EH (cell line): ENCODE measurements at regions not wholly inside any gene's neighbourhood (a gene's known extent, or its start where the extent isn't known, plus 50 kb on each side); places are given as distances from the start of the nearest gene placed in this dataset.

Experiments
- DNase-seq: peaks from one replicate; pipeline ENCODE4 v3.0.0-alpha.2; 2015; ENCODE audit warnings: low read depth

DNA sequence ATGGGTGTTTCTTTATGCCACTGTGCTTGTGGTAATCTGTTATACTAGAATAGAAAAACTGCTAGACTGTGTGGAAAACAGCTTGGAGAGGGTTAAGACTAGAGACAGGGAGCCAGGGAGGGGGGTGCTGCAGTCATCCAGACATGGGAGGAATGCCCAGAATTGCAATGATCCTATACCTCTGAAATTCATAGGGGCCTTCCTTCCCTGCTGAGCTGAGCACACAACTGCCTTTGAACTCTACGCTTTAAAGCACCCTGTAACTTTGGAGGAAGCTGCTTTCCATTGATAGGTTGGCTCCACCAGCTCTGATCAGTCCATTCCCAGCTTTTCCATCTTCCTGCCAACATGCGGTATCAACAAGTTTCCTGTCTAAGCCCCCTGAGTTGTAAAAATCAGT, 155.9 kb upstream of the RASGEF1B start:
- DNase-seq = no peak

- no peak for DNase-seq
Measured at GRCh38 chr4:81626851-81627250, 155.1 kb upstream of the RASGEF1B start.

DNA sequence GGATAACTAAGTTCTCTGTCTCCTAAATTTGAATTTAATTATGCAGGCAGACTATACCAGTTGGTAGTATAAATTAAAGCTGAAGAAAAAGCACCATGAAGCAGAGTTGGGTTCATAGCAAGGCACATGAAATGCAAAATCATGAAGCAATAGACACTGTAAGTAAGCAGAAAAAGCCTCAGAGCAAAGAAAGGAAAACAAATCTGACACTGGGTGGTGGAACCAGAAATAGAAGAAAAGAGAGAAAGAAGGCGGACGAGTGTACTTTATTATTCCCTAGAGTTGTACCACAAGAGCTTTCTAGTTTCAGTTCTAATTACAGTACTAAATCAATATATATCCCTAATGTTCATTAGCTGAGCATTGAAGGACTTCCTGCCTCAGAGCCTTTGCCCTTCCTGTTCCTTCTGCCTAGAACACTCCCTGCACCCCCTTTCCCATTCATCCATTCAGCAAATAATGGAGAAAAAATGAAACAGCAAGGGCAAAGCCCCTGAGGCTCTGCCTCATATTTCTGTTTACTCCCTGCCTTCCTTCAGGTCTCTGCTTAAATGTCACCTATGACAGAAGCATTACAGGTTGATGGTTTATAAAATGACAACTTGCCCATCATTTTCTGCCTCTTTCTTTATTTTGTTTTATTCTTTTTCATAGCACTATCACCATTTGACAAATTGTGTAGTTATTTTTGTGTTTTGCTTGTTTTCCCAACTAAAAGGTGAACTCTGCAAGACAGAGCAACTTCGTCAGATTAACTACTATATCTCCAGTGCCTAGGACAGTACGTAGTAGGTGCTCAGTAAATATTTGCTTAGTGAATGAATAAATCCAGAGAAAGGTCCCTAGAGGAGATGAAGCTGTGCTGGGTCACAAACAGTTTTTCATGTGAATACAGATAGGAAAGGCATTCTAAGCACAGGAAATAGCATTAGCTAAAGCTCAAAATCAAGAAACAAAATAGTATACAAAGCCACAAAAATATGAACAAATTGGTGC, 154.0 kb upstream of the RASGEF1B start:
- DNase-seq = no peak

DNA sequence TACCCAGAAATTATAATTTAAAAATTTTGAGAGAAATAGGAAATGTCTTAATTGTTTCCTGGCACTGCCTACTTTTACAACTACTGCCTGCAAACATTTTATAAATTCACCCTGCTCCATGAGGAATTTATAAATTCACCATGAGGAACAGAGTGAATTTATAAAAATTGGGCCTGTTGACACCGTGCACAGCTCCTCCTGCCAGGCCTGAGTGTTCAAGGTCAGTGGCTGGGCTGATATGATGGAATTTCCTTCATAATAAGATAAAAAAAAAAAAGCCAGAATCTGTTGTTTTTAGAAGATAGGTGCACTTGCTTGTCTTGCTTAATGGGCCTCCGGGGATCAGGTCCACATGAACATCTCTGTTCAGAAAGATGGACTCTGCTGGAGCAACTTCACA, 151.7 kb upstream of the RASGEF1B start:
- DNase-seq = no peak

- no peak for DNase-seq
Measured at GRCh38 chr4:81622474-81623184, 150.9 kb upstream of the RASGEF1B start.

- no peak for DNase-seq
Measured at GRCh38 chr4:81622028-81622427, 150.3 kb upstream of the RASGEF1B start.

- DNase-seq = no peak
Measured at GRCh38 chr4:81621490-81621889, 149.8 kb upstream of the RASGEF1B start.

GRCh38 chr4:81620442-81620841, 148.7 kb upstream of the RASGEF1B start:
- no peak for DNase-seq

GRCh38 chr4:81617545-81617944, 145.8 kb upstream of the RASGEF1B start:
- no peak for DNase-seq

DNA sequence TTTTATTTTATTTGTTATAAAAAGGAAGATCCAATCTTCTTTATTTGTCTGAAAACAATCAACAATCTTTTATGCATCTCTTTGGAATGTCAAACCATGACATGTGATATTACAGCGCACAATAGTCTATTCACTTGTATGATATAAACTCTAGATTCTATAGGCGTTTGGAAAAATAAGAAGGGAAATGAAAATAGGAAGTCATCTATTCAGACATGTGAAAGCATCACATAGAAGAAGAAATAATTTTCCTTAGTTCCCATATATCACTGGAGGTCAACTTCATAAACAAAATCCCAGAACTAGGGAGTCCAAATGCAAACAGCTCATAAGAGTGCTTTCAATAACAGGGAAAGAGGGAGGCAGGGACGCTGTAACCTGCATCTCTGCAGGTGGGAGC, 139.5 kb upstream of the RASGEF1B start:
- DNase-seq = no peak

DNA sequence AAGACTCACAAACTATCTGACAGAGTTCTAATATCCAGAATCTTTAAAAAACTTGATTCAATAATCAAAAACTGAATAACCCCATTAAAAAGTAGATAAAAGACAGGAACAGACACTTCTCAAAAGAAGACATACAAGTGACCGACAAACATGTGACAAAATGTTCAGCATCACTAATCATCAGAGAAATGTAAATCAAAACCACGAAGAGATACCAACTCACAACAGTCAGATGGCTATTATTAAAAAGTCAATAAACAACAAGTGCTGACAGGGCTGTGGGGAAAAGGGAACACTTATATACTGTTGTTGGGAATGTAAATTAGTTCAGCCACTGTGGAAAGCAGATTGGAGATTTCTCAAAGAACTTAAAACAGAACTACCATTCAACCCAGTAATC, 138.1 kb upstream of the RASGEF1B start:
- DNase-seq = no peak

DNA sequence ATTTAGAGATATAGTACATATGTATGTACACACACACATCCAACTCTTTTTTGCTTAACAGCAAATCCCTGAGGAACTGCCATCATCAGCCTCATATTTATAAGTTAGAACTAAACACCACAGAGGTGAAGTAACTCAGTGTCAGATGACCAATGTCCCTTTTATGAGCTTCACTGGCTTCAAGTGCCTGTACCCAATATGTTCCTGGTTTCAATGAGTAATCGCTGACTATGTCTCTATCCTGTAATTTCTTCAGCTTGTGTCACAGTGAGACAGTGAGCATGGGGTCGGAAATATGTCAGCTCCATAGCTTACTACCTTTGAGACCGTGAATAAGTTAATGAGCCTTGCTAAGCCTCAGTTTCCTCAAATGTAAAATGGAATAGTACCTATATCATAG, 136.2 kb upstream of the RASGEF1B start:
- no peak for DNase-seq

DNA sequence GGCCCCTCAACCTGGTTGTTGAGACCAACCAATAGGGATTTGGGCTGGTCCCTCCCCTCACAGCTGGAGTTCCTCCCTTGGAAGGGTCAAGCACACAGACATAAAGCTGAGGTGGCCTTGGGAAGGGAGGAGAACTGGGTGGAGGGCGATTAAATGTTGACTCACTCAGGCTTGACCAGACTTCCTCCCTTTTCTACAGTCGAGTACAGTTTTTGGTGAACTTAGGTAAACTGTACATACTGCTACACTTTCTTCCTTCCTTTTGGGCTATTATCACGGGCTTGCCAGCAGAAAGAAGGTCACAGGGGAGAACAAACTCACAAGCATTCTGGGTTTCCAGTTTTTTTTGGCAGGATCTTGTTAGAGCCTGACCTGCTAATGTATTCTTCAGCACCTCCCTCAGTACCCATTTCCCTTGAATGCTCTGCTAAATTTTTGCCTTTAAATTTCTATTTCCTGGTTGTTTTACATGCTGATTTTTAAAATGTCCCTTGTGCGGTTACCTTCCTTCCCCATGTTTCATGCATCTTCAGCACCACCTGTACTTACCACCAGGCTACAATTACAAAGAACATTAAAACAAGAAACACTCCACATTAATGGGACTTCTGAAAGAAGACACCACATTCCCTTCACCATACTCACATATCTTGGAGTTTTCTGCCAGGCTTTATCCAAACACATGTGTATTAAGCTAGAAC, 135.2 kb upstream of the RASGEF1B start:
- no peak for DNase-seq

GRCh38 chr4:81606166-81606565, 134.5 kb upstream of the RASGEF1B start:
- DNase-seq = no peak

DNA sequence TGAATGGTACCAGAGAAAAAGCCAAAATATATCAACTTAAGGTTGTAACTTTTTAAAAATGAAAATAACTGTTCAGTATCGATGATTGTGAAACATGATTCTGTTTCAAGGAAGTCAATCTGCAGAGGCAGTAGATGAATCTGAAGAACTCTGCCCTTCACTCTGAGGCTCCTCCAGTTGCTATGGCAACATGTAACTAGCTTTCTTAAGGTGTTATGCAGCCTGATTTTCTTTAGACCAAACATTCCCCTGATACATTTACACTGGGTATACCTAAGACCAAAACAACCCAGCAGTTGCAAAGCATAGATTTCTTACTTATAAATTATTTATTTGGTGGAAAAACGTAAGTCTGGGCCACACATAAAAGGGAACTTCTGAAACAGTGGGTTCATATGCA, 133.6 kb upstream of the RASGEF1B start:
- no peak for DNase-seq

- DNase-seq = no peak
Measured at GRCh38 chr4:81604683-81605218, 133.0 kb upstream of the RASGEF1B start.

DNA sequence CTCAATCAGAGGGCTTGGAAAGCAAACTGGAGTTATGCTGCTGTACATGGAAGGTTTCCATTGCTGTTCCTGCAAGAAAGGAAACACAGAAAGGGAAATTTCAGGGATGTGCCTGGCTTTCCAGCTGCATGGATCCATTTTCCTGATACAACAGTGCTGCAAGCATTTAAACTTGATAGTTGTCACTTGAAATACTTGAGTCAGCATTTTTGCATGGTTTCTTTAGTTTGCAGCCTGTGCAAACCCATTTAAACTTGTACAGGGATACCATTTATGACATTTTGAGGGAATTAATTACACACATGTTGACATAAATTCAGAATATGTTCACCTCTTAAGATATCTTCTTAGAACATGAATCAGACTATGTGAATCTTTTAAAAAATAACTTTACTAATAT, 131.1 kb upstream of the RASGEF1B start:
- DNase-seq = no peak

- no peak for DNase-seq
Measured at GRCh38 chr4:81601358-81601694, 129.6 kb upstream of the RASGEF1B start.

DNA sequence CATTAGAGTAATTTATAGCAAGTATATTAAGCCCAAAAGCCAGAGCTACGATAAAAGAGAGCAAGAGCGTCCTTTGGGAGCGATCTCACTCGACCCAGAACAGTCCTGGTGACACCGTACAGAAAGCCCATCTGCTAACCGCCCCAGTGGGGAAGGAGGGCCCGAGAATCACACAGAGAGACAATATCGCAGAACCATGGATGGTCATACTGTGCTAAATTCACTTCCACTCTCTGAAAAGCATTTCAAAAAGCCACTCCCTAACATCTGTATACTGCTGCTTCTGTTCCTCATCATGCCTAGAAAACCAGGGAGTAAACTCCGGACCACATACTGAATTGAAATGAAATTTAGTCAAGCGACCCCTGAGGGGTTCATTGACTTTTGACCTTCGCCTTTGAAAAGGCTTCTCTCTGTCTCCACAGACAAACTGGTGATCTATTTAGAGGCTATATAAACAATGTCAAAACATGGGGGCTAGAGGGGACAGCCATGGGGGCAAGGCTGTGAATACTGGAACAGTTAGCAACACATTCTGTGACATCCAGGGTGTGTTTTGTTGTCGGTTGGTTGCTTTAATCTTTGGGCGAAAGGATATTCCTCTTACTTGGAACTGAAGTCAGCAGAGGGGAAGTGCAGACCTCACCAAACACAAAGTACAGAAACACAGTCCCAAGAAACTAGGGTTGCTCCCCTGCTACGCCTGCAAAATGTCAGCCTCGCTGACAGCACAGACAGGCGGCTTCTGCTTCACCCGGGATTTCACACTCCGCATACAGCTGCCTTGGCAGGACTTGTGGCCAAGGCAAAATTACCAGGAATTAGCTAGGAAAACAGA, 129.0 kb upstream of the RASGEF1B start:
- no peak for DNase-seq

- DNase-seq = no peak
Measured at GRCh38 chr4:81599742-81600380, 128.2 kb upstream of the RASGEF1B start.
